HG02763 (cell line): ENCODE measurements at regions not wholly inside any gene's neighbourhood (a gene's known extent, or its start where the extent isn't known, plus 50 kb on each side); places are given as distances from the start of the nearest gene placed in this dataset.

Source experiments
- ATAC-seq: cut with Tn5 transposase; IDR thresholded peaks from one replicate; pipeline ENCODE4 v1.9.1; 2021; ENCODE audit warnings: mild to moderate bottlenecking, moderate library complexity; ENCODE audit not compliant: unreplicated experiment

DNA sequence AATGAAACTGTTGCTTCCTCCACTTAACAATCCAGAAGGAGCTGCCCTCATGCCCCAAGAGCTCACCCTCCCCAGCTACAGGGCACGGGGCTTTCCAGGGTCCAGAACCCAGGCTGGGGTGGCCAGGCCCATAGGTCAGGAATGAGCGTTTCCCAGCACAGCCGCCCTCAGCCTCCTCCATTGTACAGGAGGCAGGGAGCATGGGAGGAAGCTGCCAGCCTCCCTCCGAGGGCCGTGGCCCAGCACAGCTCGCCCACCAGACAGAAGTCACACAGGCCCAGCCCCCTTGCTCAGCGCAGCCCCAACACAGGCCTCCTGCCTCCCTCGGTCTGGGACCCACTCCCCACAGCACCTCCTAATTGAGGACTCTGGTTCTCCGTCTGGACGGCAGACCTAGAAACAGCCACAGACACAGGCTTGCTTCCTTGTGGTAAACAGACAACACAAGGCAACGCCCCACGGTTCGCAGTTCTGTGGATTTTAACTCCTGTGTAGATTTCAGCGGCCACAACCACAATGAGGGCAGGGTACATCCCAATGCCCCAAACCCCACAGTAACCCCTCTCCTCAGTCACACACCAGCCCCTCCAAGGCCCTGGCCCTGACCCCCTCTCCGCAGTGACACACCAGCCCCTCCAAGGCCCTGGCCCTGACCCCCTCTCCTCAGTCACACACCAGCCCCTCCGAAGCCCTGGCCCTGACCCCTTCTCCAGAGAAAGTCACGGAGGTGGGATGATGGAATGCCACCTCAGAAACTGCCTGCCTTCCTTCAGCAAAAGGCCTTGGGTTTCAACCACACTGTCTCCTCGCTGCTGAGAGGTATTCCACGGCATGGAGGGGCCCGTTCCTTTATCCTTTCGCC is 173.5 kb downstream of the DLL1 start:
- ATAC-seq, result no peak

GRCh38 chr6:170116636-170117035 is 174.2 kb downstream of the DLL1 start:
- ATAC-seq, result no peak

DNA sequence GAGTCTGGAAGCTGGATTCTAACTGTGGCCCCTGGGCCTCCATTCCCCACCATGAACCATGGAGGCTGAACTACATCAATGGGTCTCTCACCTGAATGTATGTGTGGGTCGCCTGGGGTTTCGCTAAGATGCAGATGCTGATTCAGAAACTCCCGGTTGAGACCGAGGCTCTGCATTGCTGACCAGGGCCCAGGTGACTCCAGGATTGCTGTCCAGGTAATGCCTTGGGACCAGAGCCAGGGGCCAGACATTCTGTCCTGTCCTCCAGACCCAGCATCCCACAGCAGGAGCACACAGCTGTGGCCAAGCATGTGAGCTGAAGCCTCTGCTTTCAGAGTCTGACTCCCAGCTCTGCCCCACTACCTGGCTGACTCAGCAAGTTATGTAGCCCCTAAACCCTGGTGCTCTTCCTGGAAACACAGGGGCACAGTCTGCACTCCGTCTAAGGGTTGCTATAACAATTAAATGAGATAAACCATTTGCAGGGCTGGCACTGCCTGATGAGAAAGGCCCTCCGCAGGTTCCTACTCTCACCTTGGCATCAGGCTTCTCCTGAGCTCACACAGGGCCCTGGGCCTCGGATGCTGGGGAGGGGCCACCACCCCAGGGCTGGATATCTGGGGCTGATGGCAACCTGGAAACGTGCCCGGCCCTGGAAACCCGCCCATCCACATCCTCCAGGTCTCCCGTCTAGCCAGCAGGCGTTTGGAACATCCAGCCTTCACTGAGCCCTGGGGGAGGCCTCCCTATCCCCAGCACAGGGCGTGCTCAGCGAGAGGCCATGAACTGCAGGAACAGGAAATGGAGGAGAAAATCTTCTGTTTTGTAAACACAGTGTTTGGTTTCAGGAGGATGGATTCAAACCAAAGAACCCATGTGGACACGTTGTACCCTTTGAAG is 175.7 kb downstream of the DLL1 start:
- ATAC-seq, result no peak

GRCh38 chr6:170114187-170114945 is 176.5 kb downstream of the DLL1 start:
- no peak for ATAC-seq

- no peak for ATAC-seq
Measured at GRCh38 chr6:170113141-170113540, 177.7 kb downstream of the DLL1 start.

- no peak for ATAC-seq
Measured at GRCh38 chr6:170112583-170112860, 178.4 kb downstream of the DLL1 start.

DNA sequence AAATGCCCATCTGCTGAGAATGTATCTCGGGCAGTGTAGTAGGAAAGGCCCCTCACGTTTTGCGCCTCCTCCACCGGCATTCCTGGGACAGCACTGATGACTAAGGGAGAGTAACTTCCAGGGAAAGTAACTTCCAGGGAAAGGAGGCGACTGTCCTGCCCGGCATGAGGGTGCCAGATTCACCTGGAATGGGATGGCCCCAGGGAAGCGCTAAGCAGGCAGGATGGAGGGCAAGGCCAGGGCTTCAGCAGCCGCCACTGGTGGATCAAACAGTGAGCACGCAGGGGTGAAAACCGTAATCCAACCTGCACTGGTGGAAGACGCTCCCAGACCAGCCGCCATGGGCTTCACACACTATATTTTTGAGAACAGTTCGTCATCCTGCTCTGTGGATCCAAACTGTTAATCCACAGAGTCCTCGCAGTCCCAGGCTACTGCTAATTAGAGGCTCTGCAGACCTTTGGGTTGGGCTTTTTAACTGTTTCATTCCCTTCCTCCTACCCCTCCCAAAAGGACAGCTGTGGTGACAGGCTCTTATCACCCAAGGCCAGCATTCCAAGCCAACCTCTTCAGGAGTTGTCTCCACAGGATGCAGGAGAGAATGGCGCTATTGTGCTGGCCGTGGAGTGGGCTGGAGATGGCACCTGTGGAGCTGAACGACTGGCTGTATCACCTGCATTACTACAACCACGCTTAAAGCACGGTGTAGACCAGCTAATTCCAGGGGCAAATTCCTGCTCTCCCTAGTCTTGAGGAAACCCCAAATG is 178.9 kb downstream of the DLL1 start:
- ATAC-seq, result no peak

DNA sequence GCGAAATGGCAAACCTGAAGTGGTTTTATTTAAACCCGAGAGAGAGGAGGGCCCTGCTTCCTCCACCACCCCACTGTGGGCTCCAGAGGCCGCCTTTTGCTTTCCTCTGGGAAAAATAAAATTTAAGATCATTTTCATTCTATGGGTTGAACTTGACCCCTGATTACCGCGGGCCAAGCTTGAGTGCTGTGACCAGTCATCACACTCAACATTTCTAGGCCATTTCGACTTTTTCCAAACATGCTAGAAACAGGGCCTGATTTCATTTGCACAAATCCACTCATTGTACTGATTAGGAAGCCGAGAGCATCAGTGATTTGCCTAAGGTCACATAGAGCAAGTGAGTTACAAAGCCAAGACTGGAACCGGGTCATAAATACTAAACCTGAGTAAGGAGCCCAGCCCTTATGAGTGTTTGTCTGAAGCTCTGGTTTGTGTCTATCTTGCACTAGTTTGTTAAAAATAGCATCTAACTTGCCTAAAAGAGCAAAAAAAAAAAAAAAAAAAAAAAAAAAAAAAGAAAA is 179.7 kb downstream of the DLL1 start:
- ATAC-seq, result no peak

DNA sequence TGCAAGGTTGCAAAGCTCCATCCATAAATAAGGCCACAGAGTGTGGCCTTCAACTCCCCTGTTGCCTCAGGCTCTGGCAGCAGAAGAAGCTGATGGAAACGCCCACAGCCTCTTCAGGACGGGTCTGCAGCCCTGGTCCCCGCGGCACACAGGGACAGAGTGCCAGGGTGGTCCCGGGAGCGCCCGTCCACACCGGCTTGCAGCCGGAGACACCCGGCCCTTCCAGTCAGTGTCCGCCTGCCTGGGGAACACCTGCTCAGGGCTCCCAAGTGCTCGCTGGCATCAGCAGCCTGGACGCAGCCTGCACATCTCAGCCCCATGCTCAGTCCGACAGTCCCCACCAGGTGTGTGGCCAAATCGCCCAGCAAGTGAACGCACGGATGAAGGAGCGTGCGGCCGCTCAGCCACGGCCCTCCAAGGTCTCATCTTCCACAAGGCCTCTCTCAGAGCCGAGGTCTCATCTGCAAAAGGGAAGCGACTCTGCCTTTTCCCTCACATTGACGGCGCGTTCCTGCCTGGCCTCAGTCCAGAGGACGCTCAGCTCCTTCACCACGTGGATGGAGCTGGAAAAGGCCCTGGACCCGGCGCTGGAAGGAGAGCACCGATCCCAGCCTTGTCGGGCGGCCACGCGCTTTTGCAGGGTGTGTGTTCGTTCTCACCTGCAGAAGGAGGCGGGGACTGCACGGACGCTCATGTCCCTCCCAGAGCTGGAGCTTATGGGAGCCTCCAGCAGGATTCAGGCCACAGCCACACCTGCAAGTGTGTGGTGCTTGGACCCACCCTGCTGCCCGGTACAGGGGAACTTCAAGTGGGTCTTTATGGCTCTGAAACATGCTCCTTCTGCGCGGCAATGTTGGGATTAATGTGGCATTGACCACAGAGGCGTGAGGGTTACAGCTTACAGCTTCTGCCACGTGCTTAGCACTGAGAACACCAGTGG is 180.4 kb downstream of the DLL1 start:
- no peak for ATAC-seq

DNA sequence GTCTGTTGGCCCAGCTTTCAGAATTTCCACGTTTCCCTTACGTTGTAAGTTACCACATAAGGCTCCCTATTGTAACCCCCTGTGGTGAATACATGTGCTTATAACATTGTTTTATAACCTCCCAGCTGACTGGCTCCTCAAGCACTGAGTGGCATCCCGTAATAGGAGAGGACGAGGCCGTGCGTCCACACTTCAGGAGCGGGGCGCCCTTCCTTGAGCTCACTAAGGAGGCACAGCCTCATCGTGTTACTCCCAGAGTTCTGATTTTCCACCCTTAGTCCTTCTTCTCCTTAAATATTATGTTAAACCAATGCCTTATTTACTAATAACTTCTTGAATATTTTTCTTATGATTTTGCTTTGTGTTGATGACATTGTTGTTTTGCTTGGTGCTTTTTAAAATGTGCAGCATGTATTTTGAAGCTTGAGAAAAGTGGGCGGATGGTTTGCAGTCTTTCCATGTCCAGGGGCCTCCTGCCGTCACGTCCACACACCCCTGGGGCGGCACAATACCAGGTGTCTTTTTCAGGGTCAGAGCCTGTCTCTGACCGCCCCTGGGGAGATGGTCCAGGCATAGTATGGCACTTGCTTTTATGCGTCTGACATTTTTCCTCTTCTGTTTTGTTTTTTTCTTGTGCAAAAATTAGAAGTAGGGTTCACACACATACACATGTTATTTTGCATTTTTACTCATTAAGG is 181.8 kb downstream of the DLL1 start:
- no peak for ATAC-seq

- no peak for ATAC-seq
Measured at GRCh38 chr6:170108456-170108855, 182.4 kb downstream of the DLL1 start.

GRCh38 chr6:170107606-170108222 is 183.2 kb downstream of the DLL1 start:
- no peak for ATAC-seq

- ATAC-seq, result no peak
Measured at GRCh38 chr6:170106906-170107525, 183.9 kb downstream of the DLL1 start.

DNA sequence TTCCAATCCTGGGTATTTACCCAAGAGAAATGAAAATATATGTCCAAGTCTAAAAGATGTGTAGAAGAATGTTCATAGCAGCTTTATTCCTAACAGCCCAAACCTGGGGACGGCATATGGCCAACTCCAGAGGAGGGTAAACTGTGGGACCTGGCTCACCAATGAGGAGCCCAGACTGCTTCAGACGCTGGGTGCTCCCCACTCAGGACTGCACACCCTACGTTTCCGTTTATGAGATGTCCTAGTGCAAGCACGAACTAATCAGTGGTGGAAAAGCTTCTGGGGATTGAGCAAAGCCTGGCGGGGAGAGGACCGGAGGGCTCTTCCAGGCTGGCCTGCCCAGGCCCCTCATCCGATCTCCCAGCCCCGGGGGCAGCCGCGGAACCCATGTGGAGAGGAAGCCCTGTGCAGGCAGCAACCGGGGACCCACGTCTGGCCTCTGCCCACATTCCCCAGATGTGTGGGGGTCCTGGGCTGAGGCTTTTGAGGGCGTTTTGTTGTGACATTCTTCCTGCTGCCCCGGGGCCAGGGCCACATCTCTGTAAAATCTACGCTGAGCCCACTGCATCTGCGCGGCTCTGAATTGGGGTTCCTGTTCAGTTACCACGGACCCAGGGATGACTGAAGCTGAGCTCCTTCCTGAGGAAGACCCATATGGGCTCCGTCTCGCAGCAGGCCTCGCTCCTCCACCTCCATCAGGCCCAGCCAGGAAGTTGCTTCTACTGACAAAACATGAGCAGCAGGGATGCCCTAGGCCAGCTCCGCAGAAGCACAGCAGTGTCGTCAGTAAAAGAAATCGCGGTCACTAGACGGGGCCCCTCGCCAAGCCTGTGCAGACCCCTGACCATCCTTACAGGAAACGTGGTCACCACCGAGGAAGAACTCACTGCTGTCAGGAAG is 188.0 kb downstream of the DLL1 start:
- no peak for ATAC-seq

DNA sequence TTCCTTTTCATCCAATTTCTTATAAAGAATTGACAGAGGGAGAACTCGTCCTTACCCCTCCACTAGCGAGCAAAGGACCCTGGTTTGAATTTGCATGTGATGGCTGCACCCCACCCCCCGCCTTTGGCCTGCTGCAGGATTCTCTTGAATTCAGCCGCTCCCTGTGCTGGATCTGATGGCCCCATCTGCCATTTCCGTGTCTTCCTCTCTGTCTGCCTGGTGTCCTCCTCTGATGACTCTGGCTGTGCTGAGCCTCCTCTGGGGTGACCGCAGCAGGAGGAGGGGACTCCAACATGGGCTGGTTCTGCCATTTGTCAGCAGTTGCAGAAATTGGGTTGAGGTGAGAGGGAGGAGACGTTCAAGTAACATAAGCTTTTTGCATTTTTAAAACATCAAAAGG is 188.8 kb downstream of the DLL1 start:
- ATAC-seq, result no peak

DNA sequence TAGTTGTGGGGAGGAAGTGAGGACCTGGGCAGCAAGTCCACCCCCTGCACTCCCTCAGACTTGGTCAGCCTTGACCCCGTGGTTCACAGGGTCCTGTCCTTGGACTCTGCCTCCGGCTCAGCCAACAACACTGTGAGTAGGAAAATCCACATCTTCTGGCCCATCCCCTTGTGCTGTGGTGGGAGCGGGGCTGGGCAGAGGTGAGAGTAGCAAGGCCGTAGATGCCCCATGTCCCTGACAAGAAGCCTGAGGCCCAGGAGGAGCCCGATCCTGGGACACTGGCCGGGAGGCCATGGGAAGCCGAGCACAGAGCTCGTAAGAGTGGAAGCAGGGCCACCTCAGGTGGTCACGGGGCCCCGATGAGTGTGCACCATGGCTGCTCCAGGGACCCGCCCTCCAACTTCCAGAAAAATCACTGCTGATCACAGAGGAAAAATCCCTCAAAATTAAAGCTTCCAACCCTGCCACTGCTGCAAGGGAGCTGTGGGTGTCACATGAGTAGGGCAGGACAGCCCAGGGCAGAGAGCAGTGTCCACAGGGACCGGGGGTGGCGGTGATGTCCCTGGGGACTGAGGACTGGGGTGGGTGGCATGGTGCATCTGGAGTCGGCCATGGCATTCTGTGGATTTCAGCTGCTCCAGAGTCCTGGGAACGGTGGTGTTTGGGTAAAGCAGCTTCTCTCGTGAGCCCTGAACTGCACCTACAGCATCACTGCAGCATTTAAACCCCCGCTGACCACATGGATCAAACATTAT is 189.4 kb downstream of the DLL1 start:
- no peak for ATAC-seq
